Activated naive CD4-positive, alpha-beta T cell treated with anti-CD3 and anti-CD28 coated beads, Interleukin-2, amount 50 U/mL, for 72 hours (primary cell): ENCODE measurements at regions not wholly inside any gene's neighbourhood (a gene's known extent, or its start where the extent isn't known, plus 50 kb on each side); places are given as distances from the start of the nearest gene placed in this dataset.

Source experiments
- ATAC-seq, 2 donors: fragments of 150-1000 bp; cut with Tn5 transposase; 2 replicates each; pipeline ENCODE4 v1.10.0; 2021; ENCODE audit warnings: mild to moderate bottlenecking in 2 of 2, moderate library complexity in 2 of 2
- DNase-seq, 2 donors: peaks; one replicate each; pipeline ENCODE4 v3.0.0; 2021 to 2022; ENCODE audit warnings: low spot score in 2 of 2
- H3K27ac Mint-ChIP-seq, 2 donors: one replicate each; pipeline ENCODE4 v1.8.0; 2022; ENCODE audit warnings: mild to moderate bottlenecking in 2 of 2, mixed read lengths in 2 of 2
- H3K36me3 Mint-ChIP-seq, 2 donors: one replicate each; pipeline ENCODE4 v1.8.0; 2022; ENCODE audit warnings: mixed read lengths in 2 of 2
- H3K9me3 Mint-ChIP-seq, 2 donors: one replicate each; pipeline ENCODE4 v1.8.0; 2022; ENCODE audit warnings: mixed read lengths in 2 of 2

- no peak overlapping the region for H3K27ac Mint-ChIP-seq
- H3K36me3 Mint-ChIP-seq = no peaks in the 10 kb centered on the region
- no peak for DNase-seq
- H3K9me3 Mint-ChIP-seq = no peaks in the 10 kb centered on the region
- ATAC-seq = no peak
These were observed 76.4 kb upstream of the TAPT1 start for GRCh38 chr4:16302648-16303047.

- H3K36me3 Mint-ChIP-seq = no peaks in the 10 kb centered on the region
- no peaks in the 10 kb centered on the region for H3K9me3 Mint-ChIP-seq
- H3K27ac Mint-ChIP-seq = no peak overlapping the region
- DNase-seq (no peak), ATAC-seq (no peak)
These were observed 70.7 kb upstream of the TAPT1 start for GRCh38 chr4:16297003-16297402.

- no peak overlapping the region for H3K27ac Mint-ChIP-seq
- H3K9me3 Mint-ChIP-seq = no peaks in the 10 kb centered on the region
- ATAC-seq (no peak), DNase-seq (no peak)
- no peaks in the 10 kb centered on the region for H3K36me3 Mint-ChIP-seq
These were observed 68.2 kb upstream of the TAPT1 start for GRCh38 chr4:16294455-16294854.

- no peaks in the 10 kb centered on the region for H3K36me3 Mint-ChIP-seq
- no peaks in the 10 kb centered on the region for H3K9me3 Mint-ChIP-seq
- ATAC-seq = no peak
- no peak for DNase-seq
- H3K27ac Mint-ChIP-seq = no peak overlapping the region
These were observed 67.1 kb upstream of the TAPT1 start for GRCh38 chr4:16293210-16293838.

GRCh38 chr4:16292585-16292984, 66.3 kb upstream of the TAPT1 start:
- DNase-seq (no peak), ATAC-seq (no peak)
- no peaks in the 10 kb centered on the region for H3K36me3 Mint-ChIP-seq
- H3K9me3 Mint-ChIP-seq = no peaks in the 10 kb centered on the region
- no peak overlapping the region for H3K27ac Mint-ChIP-seq

- H3K36me3 Mint-ChIP-seq = no peaks in the 10 kb centered on the region
- no peaks in the 10 kb centered on the region for H3K9me3 Mint-ChIP-seq
- DNase-seq (no peak), ATAC-seq (no peak)
- H3K27ac Mint-ChIP-seq = no peak overlapping the region
These were observed 64.6 kb upstream of the TAPT1 start for GRCh38 chr4:16290681-16291420.

GRCh38 chr4:16289897-16290554, 63.8 kb upstream of the TAPT1 start:
- Mint-ChIP-seq H3K9me3 (peaks cover 0 to 2% of the 10 kb centered on the region in 2 donors), H3K27ac (no peak overlapping the region), H3K36me3 (peaks cover 3% of the 10 kb centered on the region in 2 donors)
- DNase-seq (no peak), ATAC-seq (no peak)

- Mint-ChIP-seq H3K27ac (no peak overlapping the region), H3K36me3 (peaks cover 19 to 21% of the 10 kb centered on the region in 2 donors), H3K9me3 (peaks cover 9 to 11% of the 10 kb centered on the region in 2 donors)
- ATAC-seq (no peak), DNase-seq (no peak)
These were observed 57.8 kb upstream of the TAPT1 start for GRCh38 chr4:16284050-16284449.

GRCh38 chr4:16278178-16278577, 51.9 kb upstream of the TAPT1 start:
- DNase-seq = no peak
- peaks cover 5 to 13% of the 10 kb centered on the region in 2 donors for H3K9me3 Mint-ChIP-seq
- no peak for ATAC-seq
- H3K36me3 Mint-ChIP-seq = peaks cover 11 to 14% of the 10 kb centered on the region in 2 donors
- H3K27ac Mint-ChIP-seq = no peak overlapping the region
